AG09309 (cell line): ENCODE measurements at regions not wholly inside any gene's neighbourhood (a gene's known extent, or its start where the extent isn't known, plus 50 kb on each side); places are given as distances from the start of the nearest gene placed in this dataset.

Source experiments
- DNase-seq: peaks from one replicate; pipeline ENCODE4 v3.0.0-alpha.2; 2010; ENCODE audit warnings: low read depth
- H3K4me3 ChIP-seq: 2 replicates; pipeline ENCODE4 v1.5.1; 2011; ENCODE audit warnings: mild to moderate bottlenecking, low read depth, low read length, moderate library complexity; ENCODE audit not compliant: control insufficient read depth
- TF ChIP-seq, protein P1 (sequence below): IDR thresholded peaks from 2 replicates; pipeline ENCODE4 v1.5.1; 2011; ENCODE audit warnings: mild to moderate bottlenecking, low read depth, low read length, inconsistent platforms; ENCODE audit not compliant: insufficient read depth, control insufficient read depth; ENCODE audit errors: missing control alignments

DNA sequence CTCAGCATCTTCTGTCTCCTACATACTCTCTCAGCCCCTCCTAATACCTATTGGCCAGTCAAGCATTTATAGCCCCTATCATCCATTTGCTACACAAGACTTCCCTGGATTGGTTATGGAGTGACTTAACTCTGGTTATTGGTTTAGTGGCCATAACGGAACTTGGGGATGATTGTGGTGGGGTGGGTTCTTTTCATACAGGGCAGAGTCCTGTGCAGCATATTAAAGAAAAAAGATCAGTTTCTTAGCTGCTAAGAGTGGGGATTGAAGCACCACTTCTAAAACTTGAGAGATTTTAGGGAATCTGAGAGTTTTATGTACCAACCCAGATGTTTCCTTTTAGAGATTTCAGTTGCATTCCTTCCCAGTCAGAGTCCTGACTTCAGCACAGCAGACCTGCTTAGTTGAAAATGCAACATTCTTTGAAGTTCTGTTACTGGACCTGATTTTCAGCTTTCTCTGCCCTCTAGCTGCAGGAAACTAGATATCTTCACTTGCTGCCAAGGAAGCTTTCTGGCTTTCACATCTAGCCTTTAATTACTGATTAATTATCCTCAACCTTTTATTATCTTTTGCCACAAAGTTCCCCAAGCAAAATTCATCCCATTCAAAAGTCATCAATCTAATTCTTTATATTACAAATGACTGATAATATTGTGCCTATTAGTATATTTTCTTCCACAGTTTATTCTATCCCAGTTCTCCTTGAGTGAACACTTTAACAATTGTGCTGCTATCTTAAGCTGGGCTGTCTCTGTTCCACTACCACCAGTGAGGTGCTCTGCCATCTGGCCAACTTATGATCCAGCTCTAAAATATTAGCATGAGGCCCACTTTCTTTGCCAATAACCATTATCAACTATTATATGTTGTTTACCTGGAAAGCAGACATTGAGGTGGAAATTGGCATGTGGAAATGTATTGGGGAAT, 906.0 kb upstream of the ALCAM start:
- no peak overlapping the region for H3K4me3 ChIP-seq
- TF ChIP-seq, protein P1, sequence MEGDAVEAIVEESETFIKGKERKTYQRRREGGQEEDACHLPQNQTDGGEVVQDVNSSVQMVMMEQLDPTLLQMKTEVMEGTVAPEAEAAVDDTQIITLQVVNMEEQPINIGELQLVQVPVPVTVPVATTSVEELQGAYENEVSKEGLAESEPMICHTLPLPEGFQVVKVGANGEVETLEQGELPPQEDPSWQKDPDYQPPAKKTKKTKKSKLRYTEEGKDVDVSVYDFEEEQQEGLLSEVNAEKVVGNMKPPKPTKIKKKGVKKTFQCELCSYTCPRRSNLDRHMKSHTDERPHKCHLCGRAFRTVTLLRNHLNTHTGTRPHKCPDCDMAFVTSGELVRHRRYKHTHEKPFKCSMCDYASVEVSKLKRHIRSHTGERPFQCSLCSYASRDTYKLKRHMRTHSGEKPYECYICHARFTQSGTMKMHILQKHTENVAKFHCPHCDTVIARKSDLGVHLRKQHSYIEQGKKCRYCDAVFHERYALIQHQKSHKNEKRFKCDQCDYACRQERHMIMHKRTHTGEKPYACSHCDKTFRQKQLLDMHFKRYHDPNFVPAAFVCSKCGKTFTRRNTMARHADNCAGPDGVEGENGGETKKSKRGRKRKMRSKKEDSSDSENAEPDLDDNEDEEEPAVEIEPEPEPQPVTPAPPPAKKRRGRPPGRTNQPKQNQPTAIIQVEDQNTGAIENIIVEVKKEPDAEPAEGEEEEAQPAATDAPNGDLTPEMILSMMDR: peak; percentile 58
- peak; percentile 63 for DNase-seq

DNA sequence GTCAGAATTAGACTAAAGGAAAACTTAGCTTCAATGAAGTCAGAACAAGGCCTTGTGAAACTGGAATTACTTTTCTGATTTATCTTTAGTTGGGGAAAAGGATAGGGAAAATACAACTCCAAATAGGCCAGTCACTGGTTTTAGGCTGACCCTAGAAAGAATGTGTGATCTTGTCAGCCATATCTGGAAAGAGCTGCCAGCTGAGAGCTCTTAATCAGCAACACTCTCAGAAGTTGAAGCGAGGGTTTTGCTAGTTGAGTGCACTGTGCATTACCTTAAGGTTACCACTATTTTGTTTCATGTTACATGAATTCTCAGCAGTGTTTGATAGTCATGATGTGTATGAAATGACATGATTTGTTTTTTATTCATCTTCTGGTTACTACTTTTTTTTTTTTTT, 905.3 kb upstream of the ALCAM start:
- TF ChIP-seq, protein P1: no peak

DNA sequence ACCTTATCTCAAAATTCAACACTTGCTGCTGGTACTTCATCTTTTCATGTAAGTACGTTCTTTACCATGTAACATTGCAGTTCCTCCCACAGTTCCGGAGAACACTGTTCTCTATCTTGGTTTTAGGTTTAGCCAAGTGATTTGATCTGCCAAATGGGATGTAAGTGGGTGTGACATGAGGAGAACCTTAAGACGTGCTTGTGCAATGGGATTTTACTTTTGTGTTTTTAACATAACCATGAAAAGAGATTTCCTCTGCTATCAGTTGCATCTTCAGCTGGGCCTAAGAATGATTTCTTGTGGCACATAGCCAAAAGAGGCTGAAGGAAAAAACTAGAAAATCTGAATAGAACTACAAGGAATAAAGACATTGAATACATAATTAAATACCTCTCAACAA, 894.5 kb upstream of the ALCAM start:
- no peak overlapping the region for H3K4me3 ChIP-seq
- TF ChIP-seq, protein P1: no peak
- no peak for DNase-seq

More for the DNA sequence above, 905.3 kb upstream of the ALCAM start:
- no peak overlapping the region for H3K4me3 ChIP-seq
- DNase-seq: no peak

DNA sequence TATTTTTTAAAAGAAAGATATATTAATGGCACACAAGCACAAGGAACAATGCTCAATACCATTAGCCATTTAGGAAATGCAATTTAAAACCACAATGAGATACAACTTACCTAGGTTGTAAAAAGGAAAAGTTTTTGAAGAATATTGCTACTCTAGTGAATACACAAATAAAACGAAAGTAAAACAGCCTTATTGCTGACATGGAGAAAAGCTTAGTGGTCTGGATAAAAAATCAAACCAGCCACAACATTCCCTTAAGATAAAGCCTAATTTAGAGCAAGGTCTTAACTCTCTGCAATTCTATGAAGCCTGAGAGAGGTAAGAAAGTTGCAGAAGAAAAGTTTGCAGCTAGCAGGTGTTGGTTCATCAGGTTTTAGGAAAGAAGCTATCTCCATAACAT, 892.7 kb upstream of the ALCAM start:
- TF ChIP-seq, protein P1: no peak
- no peak overlapping the region for H3K4me3 ChIP-seq
- no peak for DNase-seq

DNA sequence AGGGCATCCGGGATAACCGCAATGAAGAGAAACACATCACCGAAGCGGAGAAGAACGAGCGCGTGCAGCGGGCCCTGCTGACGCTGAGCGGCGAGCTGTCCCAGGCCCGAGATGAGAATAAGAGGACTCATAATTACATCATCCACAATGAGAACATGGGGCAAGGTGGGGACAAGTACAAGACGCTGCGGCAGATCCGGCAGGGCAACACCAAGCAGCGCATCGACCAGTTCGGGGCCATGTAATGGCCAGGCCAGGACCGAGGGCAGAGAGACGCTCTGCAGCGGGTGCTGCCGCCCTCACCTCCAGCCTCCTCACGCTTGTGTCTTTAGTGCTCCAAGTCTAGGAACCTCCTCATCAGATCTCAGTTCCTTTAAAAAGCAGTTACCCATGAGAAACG, 863.7 kb upstream of the ALCAM start:
- DNase-seq: no peak
- H3K4me3 ChIP-seq: no peak overlapping the region
- TF ChIP-seq, protein P1: no peak

DNA sequence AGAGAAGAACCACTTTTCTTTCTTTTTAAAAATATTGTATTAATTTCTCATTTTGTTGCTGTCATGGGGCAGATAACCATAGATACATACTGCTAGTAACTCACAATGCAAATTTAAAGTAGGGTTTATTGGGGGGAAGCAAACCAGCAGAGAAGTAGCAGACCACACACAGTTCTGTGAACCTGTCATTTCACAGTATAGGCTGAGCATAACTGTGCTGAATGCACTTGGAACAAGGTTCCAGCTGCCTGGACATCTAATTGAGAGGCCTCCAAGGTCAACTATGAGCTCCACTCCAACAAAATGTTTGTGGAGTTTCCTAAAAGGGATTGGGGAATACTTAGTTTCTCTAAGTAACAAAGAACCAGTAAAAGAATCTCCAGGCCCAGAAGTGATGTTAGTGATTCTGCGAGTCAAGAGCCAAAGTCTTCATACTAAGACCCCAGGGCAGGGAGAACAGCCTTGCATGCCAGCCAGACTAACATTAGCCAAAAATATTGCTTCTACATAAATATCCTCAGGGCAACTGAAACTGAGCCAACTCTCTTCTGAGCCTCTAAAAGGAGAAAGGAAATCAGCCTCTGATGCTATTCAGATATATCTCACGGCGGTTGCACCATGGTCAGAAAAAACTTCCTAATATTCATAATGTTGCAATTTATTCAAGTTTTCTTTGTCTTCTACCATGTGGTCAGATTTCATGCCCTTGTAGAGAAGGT, 856.4 kb upstream of the ALCAM start:
- DNase-seq: no peak
- H3K4me3 ChIP-seq: no peak overlapping the region
- TF ChIP-seq, protein P1: no peak
